ENCODE measurements at regions not wholly inside any gene's neighbourhood (a gene's known extent, or its start where the extent isn't known, plus 50 kb on each side); places are given as distances from the start of the nearest gene placed in this dataset.

- no peak overlapping the region for H3K4me2 ChIP-seq (ENCODE audit: low read length)
- H3K9me2 ChIP-seq (ENCODE audit: low read depth, low read length), result no peaks in the 10 kb centered on the region
- no peaks in the 10 kb centered on the region for H3F3A ChIP-seq (ENCODE audit: insufficient read depth, low read length)
- H3K9me3 ChIP-seq (ENCODE audit: low read length), result no peaks in the 10 kb centered on the region
- H4K20me1 ChIP-seq (ENCODE audit: insufficient read depth, low read length), result no peaks in the 10 kb centered on the region
- H2AFZ ChIP-seq (ENCODE audit: low read length), result no peak overlapping the region
- no peaks in the 10 kb centered on the region for H3K27me3 ChIP-seq (ENCODE audit: insufficient read depth, low read length)
- no peak for TF ChIP-seq CTCF (IDR thresholded peaks at IDR 0.05; ENCODE audit: low read length)
- TF ChIP-seq EZH2 (IDR thresholded peaks at IDR 0.05; ENCODE audit: borderline replicate concordance, low read length), result no peak
- no peaks in the 10 kb centered on the region for H3K4me1 ChIP-seq (ENCODE audit: insufficient read depth, low read length, severe bottlenecking)
- no peak overlapping the region for H3K4me3 ChIP-seq (ENCODE audit: low read depth, low read length, poor library complexity, severe bottlenecking)
- H3K79me2 ChIP-seq (ENCODE audit: insufficient read depth, low read length), result no peaks in the 10 kb centered on the region
- no peaks in the 10 kb centered on the region for H3K36me3 ChIP-seq (ENCODE audit: insufficient read depth, low read length)
- no peak overlapping the region for H3K27ac ChIP-seq (ENCODE audit: low read depth, low read length, poor library complexity, severe bottlenecking)
- no peak overlapping the region for H3K9ac ChIP-seq (ENCODE audit: low read length)
Observed at GRCh38 chr14:82094829-82095345, 561.2 kb upstream of the SEL1L start.

DNA sequence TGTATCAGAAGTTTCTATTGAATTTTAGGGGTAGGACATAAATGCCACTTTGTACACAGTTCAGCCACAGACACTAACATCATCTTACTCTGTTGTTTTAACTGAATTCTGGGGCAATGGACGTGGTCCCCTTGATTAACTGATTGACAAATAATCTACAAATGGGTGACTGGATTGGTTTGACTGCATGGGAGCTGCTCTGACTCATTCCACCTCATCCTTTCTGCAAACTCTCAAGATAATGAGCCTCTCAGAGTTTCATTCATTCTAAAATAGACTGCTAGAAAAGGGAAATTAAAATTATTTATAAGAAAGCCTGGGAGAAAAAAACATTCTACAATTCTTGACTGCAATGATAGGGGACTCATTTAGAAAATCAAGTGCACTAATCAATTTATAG, 570.4 kb upstream of the SEL1L start:
- Histone ChIP-seq H4K20me1 (ENCODE audit: insufficient read depth, low read length) (no peaks in the 10 kb centered on the region), H3K79me2 (ENCODE audit: insufficient read depth, low read length) (no peaks in the 10 kb centered on the region), H3K27ac (ENCODE audit: low read depth, low read length, poor library complexity, severe bottlenecking) (no peak overlapping the region), H3K4me2 (ENCODE audit: low read length) (no peak overlapping the region), H3K9ac (ENCODE audit: low read length) (no peak overlapping the region), H3K9me3 (ENCODE audit: low read length) (no peaks in the 10 kb centered on the region), H3F3A (ENCODE audit: insufficient read depth, low read length) (no peaks in the 10 kb centered on the region), H3K36me3 (ENCODE audit: insufficient read depth, low read length) (no peaks in the 10 kb centered on the region), H3K4me3 (ENCODE audit: low read depth, low read length, poor library complexity, severe bottlenecking) (no peak overlapping the region), H2AFZ (ENCODE audit: low read length) (no peak overlapping the region), H3K27me3 (ENCODE audit: insufficient read depth, low read length) (no peaks in the 10 kb centered on the region), H3K4me1 (ENCODE audit: insufficient read depth, low read length, severe bottlenecking) (no peaks in the 10 kb centered on the region), H3K9me2 (ENCODE audit: low read depth, low read length) (no peaks in the 10 kb centered on the region)
- TF ChIP-seq EZH2 (IDR thresholded peaks at IDR 0.05; ENCODE audit: borderline replicate concordance, low read length) (no peak), CTCF (IDR thresholded peaks at IDR 0.05; ENCODE audit: low read length) (no peak)

GRCh38 chr14:82112210-82112839, 578.7 kb upstream of the SEL1L start:
- Histone ChIP-seq H3K4me3 (ENCODE audit: low read depth, low read length, poor library complexity, severe bottlenecking) (no peak overlapping the region), H4K20me1 (ENCODE audit: insufficient read depth, low read length) (no peaks in the 10 kb centered on the region), H3K9me3 (ENCODE audit: low read length) (no peaks in the 10 kb centered on the region), H3K4me2 (ENCODE audit: low read length) (no peak overlapping the region), H3K9me2 (ENCODE audit: low read depth, low read length) (no peaks in the 10 kb centered on the region), H3K9ac (ENCODE audit: low read length) (no peak overlapping the region), H3K36me3 (ENCODE audit: insufficient read depth, low read length) (no peaks in the 10 kb centered on the region), H3K27ac (ENCODE audit: low read depth, low read length, poor library complexity, severe bottlenecking) (no peak overlapping the region), H3F3A (ENCODE audit: insufficient read depth, low read length) (no peaks in the 10 kb centered on the region), H3K4me1 (ENCODE audit: insufficient read depth, low read length, severe bottlenecking) (no peaks in the 10 kb centered on the region), H3K27me3 (ENCODE audit: insufficient read depth, low read length) (no peaks in the 10 kb centered on the region), H2AFZ (ENCODE audit: low read length) (no peak overlapping the region), H3K79me2 (ENCODE audit: insufficient read depth, low read length) (no peaks in the 10 kb centered on the region)
- TF ChIP-seq EZH2 (IDR thresholded peaks at IDR 0.05; ENCODE audit: borderline replicate concordance, low read length) (no peak), CTCF (IDR thresholded peaks at IDR 0.05; ENCODE audit: low read length) (no peak)
